ENCODE measurements at regions not wholly inside any gene's neighbourhood (a gene's known extent, or its start where the extent isn't known, plus 50 kb on each side); places are given as distances from the start of the nearest gene placed in this dataset.

DNA sequence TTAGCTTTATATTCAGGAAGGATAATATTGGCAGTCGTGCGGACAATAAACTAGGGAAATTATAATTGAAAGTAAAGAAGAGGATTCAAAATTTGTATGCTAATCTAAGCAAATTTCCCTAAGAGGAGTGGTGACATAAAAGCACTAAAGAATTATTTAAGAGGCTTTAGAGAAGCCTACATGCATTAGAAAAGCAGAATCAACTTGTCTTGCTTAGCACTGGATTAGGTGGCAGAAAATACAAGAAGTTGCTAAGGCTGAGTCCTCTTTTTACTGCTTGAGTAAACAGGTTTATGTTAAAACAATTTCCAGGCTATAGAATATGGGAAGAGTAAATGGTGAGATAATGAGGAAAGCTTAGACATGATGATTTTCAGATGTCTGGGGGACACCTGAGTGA, 991.5 kb downstream of the PCDH18 start:
- TF ChIP-seq, protein P1, sequence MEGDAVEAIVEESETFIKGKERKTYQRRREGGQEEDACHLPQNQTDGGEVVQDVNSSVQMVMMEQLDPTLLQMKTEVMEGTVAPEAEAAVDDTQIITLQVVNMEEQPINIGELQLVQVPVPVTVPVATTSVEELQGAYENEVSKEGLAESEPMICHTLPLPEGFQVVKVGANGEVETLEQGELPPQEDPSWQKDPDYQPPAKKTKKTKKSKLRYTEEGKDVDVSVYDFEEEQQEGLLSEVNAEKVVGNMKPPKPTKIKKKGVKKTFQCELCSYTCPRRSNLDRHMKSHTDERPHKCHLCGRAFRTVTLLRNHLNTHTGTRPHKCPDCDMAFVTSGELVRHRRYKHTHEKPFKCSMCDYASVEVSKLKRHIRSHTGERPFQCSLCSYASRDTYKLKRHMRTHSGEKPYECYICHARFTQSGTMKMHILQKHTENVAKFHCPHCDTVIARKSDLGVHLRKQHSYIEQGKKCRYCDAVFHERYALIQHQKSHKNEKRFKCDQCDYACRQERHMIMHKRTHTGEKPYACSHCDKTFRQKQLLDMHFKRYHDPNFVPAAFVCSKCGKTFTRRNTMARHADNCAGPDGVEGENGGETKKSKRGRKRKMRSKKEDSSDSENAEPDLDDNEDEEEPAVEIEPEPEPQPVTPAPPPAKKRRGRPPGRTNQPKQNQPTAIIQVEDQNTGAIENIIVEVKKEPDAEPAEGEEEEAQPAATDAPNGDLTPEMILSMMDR (IDR thresholded peaks at IDR 0.05; ENCODE audit: control insufficient read depth, extremely low read depth, insufficient read depth): no peak
- no peak for DNase-seq (ENCODE audit: low read depth)
- no peak overlapping the region for H3K4me3 ChIP-seq (ENCODE audit: low read depth, low read length)

DNA sequence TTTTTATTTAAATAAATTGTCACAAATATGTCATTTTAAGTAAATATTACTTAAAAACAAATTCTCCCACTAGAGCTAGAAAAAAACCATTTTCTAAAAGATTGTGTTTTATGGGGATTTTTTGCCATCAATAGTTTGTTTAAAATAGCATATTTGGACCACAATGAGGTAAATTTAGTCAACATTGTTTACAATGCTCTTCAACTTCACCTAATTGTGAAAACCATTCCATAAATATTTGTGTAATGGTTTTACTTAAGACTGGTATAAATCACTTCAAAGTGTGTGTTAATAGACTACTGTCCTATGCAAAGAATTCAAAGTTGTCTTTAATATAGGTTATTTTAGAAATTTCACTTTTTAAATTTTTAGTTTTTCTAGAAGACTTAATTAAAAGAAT, 1004.2 kb downstream of the PCDH18 start:
- no peak for DNase-seq (ENCODE audit: low read depth)
- TF ChIP-seq, protein P1 (IDR thresholded peaks at IDR 0.05; ENCODE audit: control insufficient read depth, extremely low read depth, insufficient read depth): no peak

DNA sequence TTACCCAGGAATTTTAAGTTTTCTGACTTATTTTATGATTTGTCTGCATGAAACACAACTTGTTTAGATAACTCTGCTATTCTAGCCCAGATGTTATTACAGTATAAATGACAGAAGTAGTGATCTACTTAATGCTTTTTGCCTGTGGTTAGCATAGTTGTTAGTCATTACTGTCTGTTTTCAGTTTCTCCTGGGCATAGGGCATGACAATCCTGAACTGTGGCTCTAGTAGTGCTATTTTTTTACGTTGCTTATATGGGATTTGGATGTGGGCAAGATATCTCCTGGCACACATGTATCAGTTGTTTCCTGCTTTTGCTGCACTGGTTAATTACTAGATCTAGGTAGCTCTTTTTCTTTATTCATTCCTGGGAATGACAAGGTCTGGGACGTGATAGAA, 1005.8 kb downstream of the PCDH18 start:
- TF ChIP-seq, protein P1 (IDR thresholded peaks at IDR 0.05; ENCODE audit: control insufficient read depth, extremely low read depth, insufficient read depth): no peak
- no peak for DNase-seq (ENCODE audit: low read depth)
- H3K4me3 ChIP-seq (ENCODE audit: low read depth, low read length): no peak overlapping the region

More for the DNA sequence above, 1004.2 kb downstream of the PCDH18 start:
- H3K4me3 ChIP-seq (ENCODE audit: low read depth, low read length): no peak overlapping the region

DNA sequence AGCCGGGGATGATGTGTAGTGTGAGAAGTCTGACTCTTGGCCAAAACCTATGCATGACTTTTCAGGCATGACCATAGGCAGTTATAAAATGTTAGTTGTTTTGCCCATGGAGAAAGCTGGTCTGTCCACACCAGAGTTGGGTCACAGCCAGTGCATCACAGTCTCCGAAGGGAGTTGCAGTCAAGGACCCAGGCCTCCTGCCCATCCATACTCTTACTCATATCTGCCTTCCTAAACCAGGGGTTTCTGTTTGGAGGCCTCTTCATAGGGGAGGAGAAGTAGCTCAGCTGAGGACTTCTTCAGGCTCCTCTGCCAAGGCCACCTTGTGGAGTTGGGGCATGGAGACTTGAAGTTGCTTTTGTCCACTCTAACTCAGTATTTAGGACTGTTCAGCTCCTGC, 1008.3 kb downstream of the PCDH18 start:
- TF ChIP-seq, protein P1 (IDR thresholded peaks at IDR 0.05; ENCODE audit: control insufficient read depth, extremely low read depth, insufficient read depth): no peak
- no peak overlapping the region for H3K4me3 ChIP-seq (ENCODE audit: low read depth, low read length)
- no peak for DNase-seq (ENCODE audit: low read depth)

DNA sequence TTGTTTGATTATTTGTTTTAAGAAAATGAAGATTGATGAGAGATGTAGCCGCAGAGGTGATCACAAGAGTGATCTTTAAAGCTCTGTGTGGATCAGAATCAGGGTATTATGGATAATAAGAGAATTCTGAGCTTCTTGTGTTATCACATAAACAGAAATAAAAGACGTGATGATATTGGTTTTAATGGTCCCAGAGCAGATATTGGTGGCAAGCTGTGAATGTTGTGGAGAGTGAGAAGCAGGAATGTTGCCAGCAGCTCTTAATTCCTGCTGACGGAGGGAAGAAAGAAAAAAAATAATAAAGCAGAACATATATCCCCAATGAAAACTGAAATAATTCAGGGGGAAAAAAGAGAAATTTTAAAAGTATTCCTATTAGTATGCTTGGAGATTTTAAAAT, 1015.9 kb downstream of the PCDH18 start:
- TF ChIP-seq, protein P1 (IDR thresholded peaks at IDR 0.05; ENCODE audit: control insufficient read depth, extremely low read depth, insufficient read depth): no peak
- DNase-seq (ENCODE audit: low read depth): no peak
- H3K4me3 ChIP-seq (ENCODE audit: low read depth, low read length): no peak overlapping the region

DNA sequence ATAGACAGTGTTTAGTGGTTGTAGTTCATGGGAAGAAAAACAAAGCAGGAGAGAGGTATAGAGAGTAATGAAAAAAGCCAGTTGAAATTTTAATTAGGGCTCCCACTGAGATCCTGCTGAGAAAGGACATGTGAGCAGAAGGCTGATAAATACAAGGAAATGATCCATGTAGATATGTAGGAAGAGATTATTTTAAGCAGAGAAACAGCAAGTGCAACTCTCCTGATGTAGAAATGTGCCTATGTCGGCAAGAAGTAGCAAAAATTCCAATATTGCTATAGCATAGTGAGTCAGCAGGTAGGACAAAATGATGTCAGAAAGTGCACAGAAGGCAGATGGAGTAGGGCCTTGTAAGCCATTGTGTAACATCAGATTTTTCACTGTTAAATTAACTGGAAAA, 1027.3 kb downstream of the PCDH18 start:
- TF ChIP-seq, protein P1 (IDR thresholded peaks at IDR 0.05; ENCODE audit: control insufficient read depth, extremely low read depth, insufficient read depth): no peak
- DNase-seq (ENCODE audit: low read depth): no peak
- H3K4me3 ChIP-seq (ENCODE audit: low read depth, low read length): no peak overlapping the region

DNA sequence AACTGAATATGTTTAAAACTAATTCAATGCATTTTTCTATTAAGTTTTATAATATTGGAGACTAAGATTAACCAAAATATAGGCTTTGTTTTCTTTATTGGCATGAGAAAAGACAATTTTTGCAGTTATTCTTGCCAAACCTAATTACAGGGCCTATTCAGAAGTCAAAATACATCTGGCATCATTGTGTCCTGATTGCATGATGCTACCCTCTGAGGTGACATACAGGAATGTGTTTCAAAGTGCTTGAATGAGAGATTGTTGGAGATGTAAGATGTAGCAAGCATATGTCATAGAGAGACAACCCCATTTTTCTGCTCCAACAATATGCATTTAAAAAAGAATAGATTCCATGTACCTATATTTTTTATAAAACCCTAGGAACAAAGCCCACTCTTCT, 1036.4 kb downstream of the PCDH18 start:
- DNase-seq (ENCODE audit: low read depth): no peak
- H3K4me3 ChIP-seq (ENCODE audit: low read depth, low read length): no peak overlapping the region
- TF ChIP-seq, protein P1 (IDR thresholded peaks at IDR 0.05; ENCODE audit: control insufficient read depth, extremely low read depth, insufficient read depth): no peak

Measured in LNCaP clone FGC (cell line).